ENCODE measurements at regions not wholly inside any gene's neighbourhood (a gene's known extent, or its start where the extent isn't known, plus 50 kb on each side); places are given as distances from the start of the nearest gene placed in this dataset.

DNA sequence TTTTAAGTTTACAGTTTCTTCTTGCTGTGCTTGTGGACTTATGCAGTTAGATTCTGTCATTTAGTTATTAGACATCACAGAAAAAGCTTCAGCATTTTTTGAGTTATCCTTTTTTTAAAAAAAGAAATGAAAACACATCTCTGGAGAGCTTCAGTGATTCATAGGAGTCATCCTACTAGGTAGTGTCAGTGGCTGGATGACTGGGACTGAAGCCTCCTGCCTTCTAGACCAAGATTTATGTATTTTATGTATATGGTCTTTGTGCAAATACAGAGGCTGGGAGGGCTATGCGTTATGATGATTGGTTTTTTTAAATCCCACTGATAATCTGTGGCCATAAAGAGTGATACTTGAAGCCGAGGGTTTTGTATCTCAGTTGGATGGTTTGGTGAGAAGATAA, 125.9 kb upstream of the JAG1 start (continued):
- TF ChIP-seq RUNX3 (IDR thresholded peaks at IDR 0.05; ENCODE audit: low read length) (no peak), IKZF2 (IDR thresholded peaks at IDR 0.05) (no peak), IKZF1 (conservative IDR thresholded peaks at IDR 0.05) (no peak), RCOR1 (conservative IDR thresholded peaks at IDR 0.05; ENCODE audit: low read depth, low read length) (no peak), ATF3 (IDR thresholded peaks at IDR 0.05; ENCODE audit: borderline replicate concordance, extremely low read depth, low read depth, low read length) (no peak), SMAD5 (IDR thresholded peaks at IDR 0.05; ENCODE audit: low read depth) (no peak), RBBP5 (conservative IDR thresholded peaks at IDR 0.05) (no peak)
- TF ChIP-seq, protein P1, sequence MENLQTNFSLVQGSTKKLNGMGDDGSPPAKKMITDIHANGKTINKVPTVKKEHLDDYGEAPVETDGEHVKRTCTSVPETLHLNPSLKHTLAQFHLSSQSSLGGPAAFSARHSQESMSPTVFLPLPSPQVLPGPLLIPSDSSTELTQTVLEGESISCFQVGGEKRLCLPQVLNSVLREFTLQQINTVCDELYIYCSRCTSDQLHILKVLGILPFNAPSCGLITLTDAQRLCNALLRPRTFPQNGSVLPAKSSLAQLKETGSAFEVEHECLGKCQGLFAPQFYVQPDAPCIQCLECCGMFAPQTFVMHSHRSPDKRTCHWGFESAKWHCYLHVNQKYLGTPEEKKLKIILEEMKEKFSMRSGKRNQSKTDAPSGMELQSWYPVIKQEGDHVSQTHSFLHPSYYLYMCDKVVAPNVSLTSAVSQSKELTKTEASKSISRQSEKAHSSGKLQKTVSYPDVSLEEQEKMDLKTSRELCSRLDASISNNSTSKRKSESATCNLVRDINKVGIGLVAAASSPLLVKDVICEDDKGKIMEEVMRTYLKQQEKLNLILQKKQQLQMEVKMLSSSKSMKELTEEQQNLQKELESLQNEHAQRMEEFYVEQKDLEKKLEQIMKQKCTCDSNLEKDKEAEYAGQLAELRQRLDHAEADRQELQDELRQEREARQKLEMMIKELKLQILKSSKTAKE (IDR thresholded peaks at IDR 0.05; ENCODE audit: low read depth, poor library complexity, severe bottlenecking) = no peak

DNA sequence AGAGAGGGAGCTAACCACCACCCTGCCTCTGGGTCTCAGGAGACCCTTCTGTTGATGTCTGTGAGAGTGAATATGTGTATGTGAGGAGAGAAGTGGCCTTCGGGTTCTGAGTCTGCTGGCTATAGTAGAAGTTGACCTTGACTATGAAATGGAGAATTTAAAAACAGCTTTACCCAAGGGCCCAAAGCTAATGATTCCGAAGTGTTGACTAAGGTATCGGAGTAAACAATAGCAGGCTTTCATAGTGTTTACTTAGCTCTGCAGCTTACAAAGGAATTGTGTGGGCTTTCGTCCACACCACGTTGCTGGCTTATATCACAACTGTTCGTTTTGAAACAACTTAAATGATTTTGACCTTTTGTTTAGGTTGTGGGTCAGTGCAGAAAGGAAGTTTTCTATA, 126.5 kb upstream of the JAG1 start:
- POLR2A ChIA-PET = no interaction called here
- in situ Hi-C loops (cut with MboI) = no loop called here
- DNase-seq (ENCODE audit: low read depth, low spot score) (no peak), ATAC-seq (no peak), FAIRE-seq (no peak)
- no peaks in the 10 kb centered on the region for H3K4me1 ChIP-seq (ENCODE audit: control insufficient read depth, insufficient read depth, low read length)
- no peaks in the 10 kb centered on the region for H4K20me1 ChIP-seq (ENCODE audit: control insufficient read depth, insufficient read depth)
- no peaks in the 10 kb centered on the region for H3K79me2 ChIP-seq (ENCODE audit: control insufficient read depth, insufficient read depth, low read length)
- 20% methylated on average over 6 of the region's 6 CpGs for WGBS (ENCODE audit: insufficient coverage, insufficient replicate concordance, low lambda C conversion rate, missing lambda C conversion rate)
- no TSS peak for BruUV-seq (replicated peaks)
- no peak overlapping the region for H3K27ac ChIP-seq (ENCODE audit: control insufficient read depth, insufficient read depth)
- H3K36me3 ChIP-seq (ENCODE audit: control insufficient read depth in 2 of 2, insufficient read depth in 2 of 2, low read length in 1 of 2) = no peaks in the 10 kb centered on the region
- intact Hi-C loops (cut with micrococcal nuclease; ENCODE audit: unreplicated experiment) = no loop called here
- H3K9me3 ChIP-seq (replicated peaks; ENCODE audit: control insufficient read depth, insufficient read depth, low read length) = no peaks in the 10 kb centered on the region; the same call in 2 of the 3 replicates
- SMC1A ChIA-PET (ENCODE audit: uncharacterized antibody, unreplicated experiment) = no interaction called here
- H3K4me2 ChIP-seq (ENCODE audit: control insufficient read depth, insufficient read depth) = no peak overlapping the region
- no peak overlapping the region for H2AFZ ChIP-seq (ENCODE audit: control insufficient read depth, low read depth, low read length)
- H3K27me3 ChIP-seq (replicated peaks in 1 of 2; ENCODE audit: control insufficient read depth in 2 of 2, insufficient read depth in 2 of 2, low read length in 1 of 2) = no peaks in the 10 kb centered on the region; a peak in 2 of 4 replicates
- RAD21 ChIA-PET (ENCODE audit: unreplicated experiment) = no interaction called here
- no peak overlapping the region for H3K9ac ChIP-seq (ENCODE audit: control insufficient read depth, insufficient read depth, low read length)
- CTCF ChIA-PET = interaction anchor here (0.5 kb wide), 1 partner anchor 798 kb away, joined by 3 read pairs; no protein-coding TSS in a partner anchor
- no peak overlapping the region for H3K4me3 ChIP-seq
- TF ChIP-seq ZBTB4 (CRISPR knock-in tag; IDR thresholded peaks at IDR 0.05) (no peak), RCOR1 (conservative IDR thresholded peaks at IDR 0.05; ENCODE audit: low read depth, low read length) (no peak), CBX5 (IDR thresholded peaks at IDR 0.05; ENCODE audit: low read depth) (no peak), FOXM1 (IDR thresholded peaks at IDR 0.05; ENCODE audit: low read depth, low read length) (no peak), ATF3 (IDR thresholded peaks at IDR 0.05; ENCODE audit: borderline replicate concordance, extremely low read depth, low read depth, low read length) (no peak), MTA3 (IDR thresholded peaks at IDR 0.05; ENCODE audit: borderline replicate concordance, low read length) (no peak), NFYA (IDR thresholded peaks at IDR 0.05; ENCODE audit: borderline replicate concordance, low read depth, low read length) (no peak)
- TF ChIP-seq, protein P2, sequence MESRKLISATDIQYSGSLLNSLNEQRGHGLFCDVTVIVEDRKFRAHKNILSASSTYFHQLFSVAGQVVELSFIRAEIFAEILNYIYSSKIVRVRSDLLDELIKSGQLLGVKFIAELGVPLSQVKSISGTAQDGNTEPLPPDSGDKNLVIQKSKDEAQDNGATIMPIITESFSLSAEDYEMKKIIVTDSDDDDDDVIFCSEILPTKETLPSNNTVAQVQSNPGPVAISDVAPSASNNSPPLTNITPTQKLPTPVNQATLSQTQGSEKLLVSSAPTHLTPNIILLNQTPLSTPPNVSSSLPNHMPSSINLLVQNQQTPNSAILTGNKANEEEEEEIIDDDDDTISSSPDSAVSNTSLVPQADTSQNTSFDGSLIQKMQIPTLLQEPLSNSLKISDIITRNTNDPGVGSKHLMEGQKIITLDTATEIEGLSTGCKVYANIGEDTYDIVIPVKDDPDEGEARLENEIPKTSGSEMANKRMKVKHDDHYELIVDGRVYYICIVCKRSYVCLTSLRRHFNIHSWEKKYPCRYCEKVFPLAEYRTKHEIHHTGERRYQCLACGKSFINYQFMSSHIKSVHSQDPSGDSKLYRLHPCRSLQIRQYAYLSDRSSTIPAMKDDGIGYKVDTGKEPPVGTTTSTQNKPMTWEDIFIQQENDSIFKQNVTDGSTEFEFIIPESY (IDR thresholded peaks at IDR 0.05) = no peak

Data from GM12878 (cell line).